Raji (cell line): ENCODE measurements at regions not wholly inside any gene's neighbourhood (a gene's known extent, or its start where the extent isn't known, plus 50 kb on each side); places are given as distances from the start of the nearest gene placed in this dataset.

Experiments
- POLR2A ChIP-seq: IDR thresholded peaks from 2 replicates; pipeline ENCODE4 v1.6.1; 2011; ENCODE audit warnings: low read depth, low read length, control low read depth; ENCODE audit not compliant: insufficient read depth

DNA sequence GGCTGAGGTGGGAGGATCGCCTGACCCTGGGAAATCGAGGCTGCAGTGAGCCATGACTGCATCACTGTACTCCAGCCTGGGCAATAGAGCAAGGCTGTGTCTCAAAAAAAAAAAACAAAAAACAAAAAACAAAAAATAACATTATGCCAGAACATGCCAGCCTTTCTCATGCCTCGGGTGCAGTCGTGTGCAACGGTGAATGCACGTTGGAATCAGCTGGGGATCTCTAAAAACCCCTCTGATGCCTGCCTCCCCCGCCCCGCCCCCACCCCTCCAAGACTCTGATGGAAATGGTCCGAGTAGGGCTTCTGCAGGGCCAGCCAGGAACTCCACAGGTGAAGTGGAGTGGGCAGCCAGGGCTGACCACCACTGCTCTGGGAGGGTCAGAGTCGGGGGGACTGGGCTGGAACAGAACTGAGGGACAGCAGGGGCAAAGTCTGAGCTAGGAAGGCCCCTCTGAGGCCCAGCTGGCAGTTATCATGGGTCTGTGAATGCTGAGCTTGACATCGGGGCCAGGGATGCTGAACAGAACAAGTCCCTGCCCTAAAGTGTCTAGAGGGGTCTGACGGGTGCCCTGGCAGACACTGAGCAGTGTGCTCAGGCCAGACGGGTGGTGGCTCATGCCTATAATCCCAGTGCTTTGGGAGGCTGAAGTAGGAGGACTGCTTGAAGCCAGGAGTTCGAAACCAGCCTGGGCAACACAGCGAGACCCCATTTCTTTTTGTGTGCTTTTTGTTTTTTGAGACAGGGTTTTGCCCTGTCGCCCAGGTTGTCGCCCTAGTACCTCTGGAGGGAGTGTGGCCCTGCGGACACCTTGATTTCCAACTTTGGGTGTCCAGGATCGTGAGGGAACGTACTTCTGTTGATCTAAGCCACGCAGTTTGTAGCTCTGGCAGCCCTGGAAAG is 193.4 kb upstream of the GSE1 start:
- TF ChIP-seq POLR2A = no peak

- no peak for TF ChIP-seq POLR2A
These were observed 192.4 kb upstream of the GSE1 start for GRCh38 chr16:85420501-85421337.

GRCh38 chr16:85421338-85422195 is 191.6 kb upstream of the GSE1 start:
- TF ChIP-seq POLR2A = no peak

GRCh38 chr16:85422196-85422631 is 190.9 kb upstream of the GSE1 start:
- no peak for TF ChIP-seq POLR2A

GRCh38 chr16:85422632-85423550 is 190.2 kb upstream of the GSE1 start:
- TF ChIP-seq POLR2A = no peak

GRCh38 chr16:85423631-85424030 is 189.5 kb upstream of the GSE1 start:
- no peak for TF ChIP-seq POLR2A

DNA sequence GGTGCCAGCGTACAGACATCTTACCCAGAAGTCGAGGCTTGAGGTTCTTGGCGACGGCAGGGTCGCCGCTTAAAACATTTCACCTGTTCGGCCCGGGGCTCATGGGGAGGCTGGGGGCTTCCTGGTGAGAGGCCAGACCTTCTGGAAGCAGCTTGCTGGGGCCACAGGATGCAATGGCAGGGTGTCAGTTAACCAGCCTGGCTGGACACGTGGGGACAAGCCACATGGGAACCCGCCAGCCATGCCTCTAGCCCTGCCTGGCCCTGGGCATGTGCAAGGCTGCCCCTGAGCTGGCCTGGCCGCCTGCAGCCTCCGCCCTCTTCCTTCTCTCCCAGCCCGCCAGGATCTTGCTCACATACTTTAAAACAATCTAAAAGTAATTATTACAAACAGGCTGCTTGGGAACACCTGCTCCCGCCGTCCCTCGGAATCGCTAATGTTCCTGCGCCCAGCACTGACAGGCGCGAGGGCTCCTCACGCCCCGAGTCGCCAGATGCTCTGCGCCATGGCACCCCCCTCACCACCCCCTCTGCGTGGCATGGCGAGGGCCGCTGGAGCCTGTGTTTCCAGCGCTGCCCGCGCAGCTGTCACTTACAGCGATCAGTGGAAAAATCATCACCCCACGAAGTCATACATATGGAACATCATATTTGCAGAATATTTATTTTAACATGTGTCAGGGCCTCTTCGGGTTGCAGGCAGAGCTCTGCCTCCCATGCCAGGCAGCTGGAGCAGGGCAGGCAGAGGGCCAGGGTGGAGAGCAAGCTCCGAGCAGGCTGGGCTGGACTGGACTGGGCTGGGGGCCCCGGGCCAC is 188.7 kb upstream of the GSE1 start:
- TF ChIP-seq POLR2A = no peak

GRCh38 chr16:85425074-85425662 is 188.0 kb upstream of the GSE1 start:
- TF ChIP-seq POLR2A = no peak

DNA sequence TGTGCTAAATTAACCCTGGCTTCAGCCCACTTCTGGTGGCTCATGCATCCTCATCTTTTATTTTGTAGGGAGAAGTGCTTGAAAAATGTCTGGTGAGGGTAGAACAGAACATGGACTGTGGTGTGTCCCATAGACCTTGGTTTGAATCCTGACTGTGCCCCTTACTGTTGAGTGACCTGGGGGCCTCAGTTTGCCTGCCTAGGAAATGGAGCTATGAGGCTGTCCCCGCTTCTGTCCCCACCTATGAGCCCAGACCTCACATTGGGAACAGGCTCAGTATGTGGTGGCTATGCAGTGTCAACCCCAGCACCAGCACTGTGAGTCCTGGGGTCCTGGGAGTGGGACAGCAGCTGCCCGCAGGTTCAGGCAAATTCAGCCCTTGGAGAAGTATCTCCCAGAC is 186.3 kb upstream of the GSE1 start:
- TF ChIP-seq POLR2A = no peak

DNA sequence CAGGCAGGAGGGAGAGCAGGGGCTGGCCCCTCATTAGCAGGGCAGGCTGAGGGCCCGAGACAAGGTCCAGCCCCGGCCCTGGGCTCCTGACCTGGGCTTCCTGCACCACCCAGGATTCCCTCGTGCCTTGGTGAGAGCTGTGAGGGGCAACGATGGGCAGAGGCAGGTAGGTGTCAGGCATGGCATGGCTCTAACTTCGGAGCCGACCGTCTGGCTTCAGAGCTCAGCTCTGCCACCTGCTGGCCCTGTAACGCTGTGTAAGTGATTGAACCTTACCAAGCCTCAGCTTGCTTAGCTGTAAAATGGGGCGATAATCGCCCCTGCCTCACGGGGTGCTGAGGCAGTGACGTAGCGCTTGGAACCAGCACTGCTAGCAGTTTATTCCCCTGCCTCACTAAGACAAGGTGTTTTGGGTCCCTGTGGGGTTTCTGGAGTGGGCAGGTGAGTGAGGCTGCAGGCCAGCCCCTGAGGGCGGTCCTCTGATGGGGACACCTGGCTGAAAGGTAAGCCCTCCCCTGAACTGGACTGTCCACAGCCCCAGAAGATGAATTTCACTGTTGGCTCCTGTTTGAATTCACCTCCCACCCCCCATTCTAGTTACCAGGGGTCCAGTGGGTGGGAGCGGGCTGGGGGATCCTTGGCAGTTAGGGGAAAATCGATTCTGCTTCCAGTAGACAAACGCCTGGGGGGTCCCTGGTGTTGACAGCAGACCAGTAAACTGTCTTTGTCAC is 184.8 kb upstream of the GSE1 start:
- no peak for TF ChIP-seq POLR2A

- no peak for TF ChIP-seq POLR2A
These were observed 184.0 kb upstream of the GSE1 start for GRCh38 chr16:85428899-85429775.
